ENCODE measurements at regions not wholly inside any gene's neighbourhood (a gene's known extent, or its start where the extent isn't known, plus 50 kb on each side); places are given as distances from the start of the nearest gene placed in this dataset.

- TF ChIP-seq POLR2AphosphoS5 (IDR thresholded peaks at IDR 0.05; ENCODE audit: low read depth, low read length) = no peak
- TF ChIP-seq POLR2A (IDR thresholded peaks at IDR 0.05; ENCODE audit: low read depth, low read length) = no peak
Observed at GRCh38 chr2:150140777-150141176, 346.7 kb downstream of the RND3 start.
